ENCODE measurements at regions not wholly inside any gene's neighbourhood (a gene's known extent, or its start where the extent isn't known, plus 50 kb on each side); places are given as distances from the start of the nearest gene placed in this dataset.

DNA sequence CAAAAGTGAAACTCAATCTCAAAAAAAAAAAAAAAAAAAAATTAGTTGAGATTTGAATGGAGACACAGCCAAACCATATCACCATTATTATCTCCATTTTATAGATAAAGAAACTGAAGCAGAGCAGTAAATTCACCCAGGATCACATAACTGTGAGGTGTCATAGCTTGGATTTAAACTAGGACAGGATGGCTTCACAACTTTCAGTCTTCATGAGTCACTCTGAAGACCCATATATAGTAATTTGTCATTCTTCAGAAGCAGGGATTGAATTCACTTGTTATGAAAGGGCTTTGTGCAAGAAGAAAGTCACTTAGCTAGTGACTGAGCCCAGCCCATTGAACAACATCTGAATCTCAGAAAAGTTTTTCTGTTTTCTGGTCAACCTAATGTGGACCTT, 60.5 kb upstream of the LRIG1 start:
- H3K36me3 Mint-ChIP-seq: no peaks in the 10 kb centered on the region
- no peaks in the 10 kb centered on the region for H3K27me3 Mint-ChIP-seq

DNA sequence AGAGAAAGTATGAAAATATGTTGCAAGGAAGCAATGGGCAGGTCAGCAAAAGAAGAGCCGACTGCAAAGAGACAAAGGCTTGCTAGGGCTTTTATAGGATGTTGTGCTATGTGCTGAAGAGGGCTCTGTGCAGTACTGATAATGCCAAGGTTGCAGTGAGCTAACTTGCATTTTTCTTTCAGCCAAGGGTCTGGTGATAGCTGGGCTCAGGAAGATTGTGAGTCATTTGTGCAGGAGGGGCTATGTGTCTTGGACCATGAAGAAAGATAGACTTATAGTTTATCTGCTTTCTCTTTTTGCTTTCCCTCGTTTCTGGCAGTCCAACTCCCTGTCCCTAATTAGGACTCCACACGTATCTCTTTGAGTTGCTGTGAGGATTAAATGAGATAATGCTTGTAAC, 64.5 kb upstream of the LRIG1 start:
- H3K36me3 Mint-ChIP-seq: no peaks in the 10 kb centered on the region
- no peaks in the 10 kb centered on the region for H3K27me3 Mint-ChIP-seq
- H3K4me3 Mint-ChIP-seq: no peak overlapping the region
- no peak for DNase-seq (ENCODE audit: extremely low spot score, unreplicated experiment)
- TF ChIP-seq CTCF (conservative IDR thresholded peaks at IDR 0.05): no peak
- H3K4me1 Mint-ChIP-seq (ENCODE audit: unreplicated experiment): peaks cover 3% of the 10 kb centered on the region
- H3K27ac Mint-ChIP-seq: no peak overlapping the region
- peaks cover 5% of the 10 kb centered on the region for H3K9me3 Mint-ChIP-seq

More for the DNA sequence above, 60.5 kb upstream of the LRIG1 start:
- no peak for TF ChIP-seq CTCF (conservative IDR thresholded peaks at IDR 0.05)
- no peak for DNase-seq (ENCODE audit: extremely low spot score, unreplicated experiment)
- Mint-ChIP-seq H3K9me3 (peaks cover 10% of the 10 kb centered on the region), H3K4me3 (no peak overlapping the region), H3K4me1 (ENCODE audit: unreplicated experiment) (peaks cover 6% of the 10 kb centered on the region), H3K27ac (no peak overlapping the region)

DNA sequence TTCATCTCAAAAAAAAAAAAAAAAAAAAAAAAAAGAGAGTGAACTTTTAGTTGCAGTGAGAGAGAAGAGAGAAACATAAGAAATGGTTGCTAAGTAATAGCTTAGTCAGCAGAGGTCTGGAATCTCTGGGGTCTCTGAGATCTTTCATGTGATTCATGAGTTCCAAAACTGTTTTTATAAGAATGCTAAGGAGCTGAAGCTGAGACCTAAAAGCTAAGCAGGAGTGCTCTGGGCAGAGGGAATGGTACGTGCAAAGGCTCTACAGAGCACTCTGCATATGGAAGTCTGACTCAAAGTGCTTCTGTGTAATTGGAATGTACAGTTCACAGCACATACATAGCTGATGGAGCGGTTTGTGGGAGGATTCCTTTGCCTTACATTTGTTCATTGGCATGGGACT, 66.3 kb upstream of the LRIG1 start:
- H3K27me3 Mint-ChIP-seq: peaks cover 5% of the 10 kb centered on the region
- DNase-seq (ENCODE audit: extremely low spot score, unreplicated experiment): no peak
- no peaks in the 10 kb centered on the region for H3K9me3 Mint-ChIP-seq
- TF ChIP-seq CTCF (conservative IDR thresholded peaks at IDR 0.05): no peak
- H3K4me3 Mint-ChIP-seq: no peak overlapping the region
- peaks cover 5% of the 10 kb centered on the region for H3K4me1 Mint-ChIP-seq (ENCODE audit: unreplicated experiment)
- H3K36me3 Mint-ChIP-seq: no peaks in the 10 kb centered on the region
- H3K27ac Mint-ChIP-seq: no peak overlapping the region

GRCh38 chr3:66572090-66572675, 71.4 kb upstream of the LRIG1 start:
- Mint-ChIP-seq H3K4me3 (no peak overlapping the region), H3K36me3 (no peaks in the 10 kb centered on the region), H3K27ac (no peak overlapping the region), H3K9me3 (no peaks in the 10 kb centered on the region), H3K27me3 (peaks cover 15% of the 10 kb centered on the region), H3K4me1 (ENCODE audit: unreplicated experiment) (peaks cover 10% of the 10 kb centered on the region)
- TF ChIP-seq CTCF (conservative IDR thresholded peaks at IDR 0.05): no peak
- DNase-seq (ENCODE audit: extremely low spot score, unreplicated experiment): no peak

DNA sequence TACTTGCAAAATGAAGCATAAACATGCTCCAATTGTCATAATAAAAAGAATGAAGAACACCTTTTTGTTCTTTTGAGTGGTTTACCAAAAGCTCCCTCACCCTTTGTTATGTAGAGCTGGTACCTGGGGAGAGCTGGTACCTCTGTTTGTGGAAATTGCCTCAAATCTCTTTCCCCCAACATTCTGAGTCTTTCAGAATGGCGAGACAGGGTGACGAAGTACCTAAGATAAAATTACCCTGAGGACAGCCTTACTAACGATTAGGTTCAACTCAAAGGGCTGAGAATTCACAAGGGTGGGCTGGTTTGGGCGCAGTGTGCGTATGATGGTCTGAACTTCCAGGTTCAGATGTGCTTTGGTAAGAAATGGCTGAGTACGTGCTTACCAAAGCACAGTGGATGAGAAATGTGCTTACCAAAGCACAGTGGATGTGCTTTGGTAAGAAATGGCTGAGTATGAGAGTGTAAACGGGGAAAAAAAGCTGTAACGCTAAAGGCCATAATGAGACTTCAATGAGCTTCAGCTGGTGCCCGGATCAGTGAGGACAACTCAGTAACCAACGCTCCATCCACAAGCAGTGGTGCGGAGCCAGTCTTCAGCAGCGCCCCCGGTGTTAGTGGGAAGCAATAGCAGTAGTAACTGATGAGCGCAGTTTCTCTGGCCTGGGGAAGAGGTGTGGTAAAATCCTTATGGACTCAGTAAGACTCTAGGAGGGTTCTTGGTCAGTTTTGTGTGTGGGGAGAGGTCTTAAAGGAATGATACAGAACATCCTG, 72.3 kb upstream of the LRIG1 start:
- H3K4me3 Mint-ChIP-seq: no peak overlapping the region
- no peaks in the 10 kb centered on the region for H3K9me3 Mint-ChIP-seq
- no peak for DNase-seq (ENCODE audit: extremely low spot score, unreplicated experiment)

More for the DNA sequence above, 72.3 kb upstream of the LRIG1 start:
- TF ChIP-seq CTCF (conservative IDR thresholded peaks at IDR 0.05): peak; percentile 70
- Mint-ChIP-seq H3K27ac (no peak overlapping the region), H3K4me1 (ENCODE audit: unreplicated experiment) (peaks cover 9% of the 10 kb centered on the region), H3K36me3 (no peaks in the 10 kb centered on the region), H3K27me3 (peaks cover 15% of the 10 kb centered on the region)

Measured in type B pancreatic cell (in vitro differentiated cells).